ENCODE measurements at regions not wholly inside any gene's neighbourhood (a gene's known extent, or its start where the extent isn't known, plus 50 kb on each side); places are given as distances from the start of the nearest gene placed in this dataset.
"Not testable (repeated sequence)": the region's sequence is repeated elsewhere in the genome, so short reads cannot be mapped to it uniquely, and the experiment has no call there.

- DNase-seq (ENCODE audit: low read depth in 1 of 2, low spot score in 1 of 2) = not testable (repeated sequence)
These were observed 108.5 kb downstream of the FOXD4L6 start for GRCh38 chr9:41019858-41020562.

- DNase-seq (ENCODE audit: low read depth in 1 of 2, low spot score in 1 of 2) = not testable (repeated sequence)
These were observed 109.5 kb downstream of the FOXD4L6 start for GRCh38 chr9:41018948-41019347.

GRCh38 chr9:41016699-41017098 is 111.8 kb downstream of the FOXD4L6 start:
- DNase-seq (ENCODE audit: low read depth in 1 of 2, low spot score in 1 of 2) = not testable (repeated sequence)

GRCh38 chr9:40999952-41000700 is 128.4 kb downstream of the FOXD4L6 start:
- DNase-seq (ENCODE audit: low read depth in 1 of 2, low spot score in 1 of 2) = not testable (repeated sequence)

GRCh38 chr9:40995490-40995889 is 133.0 kb downstream of the FOXD4L6 start:
- not testable (repeated sequence) for DNase-seq (ENCODE audit: low read depth in 1 of 2, low spot score in 1 of 2)

- DNase-seq (ENCODE audit: low read depth in 1 of 2, low spot score in 1 of 2) = not testable (repeated sequence)
These were observed 134.6 kb downstream of the FOXD4L6 start for GRCh38 chr9:40993842-40994241.

GRCh38 chr9:40993375-40993774 is 135.1 kb downstream of the FOXD4L6 start:
- DNase-seq (ENCODE audit: low read depth in 1 of 2, low spot score in 1 of 2) = not testable (repeated sequence)

- DNase-seq (ENCODE audit: low read depth in 1 of 2, low spot score in 1 of 2) = not testable (repeated sequence)
These were observed 136.0 kb downstream of the FOXD4L6 start for GRCh38 chr9:40992472-40992821.

GRCh38 chr9:40991741-40992471 is 136.6 kb downstream of the FOXD4L6 start:
- DNase-seq (ENCODE audit: low read depth in 1 of 2, low spot score in 1 of 2) = peak; percentile 93 to 99

GRCh38 chr9:40991100-40991740 is 137.3 kb downstream of the FOXD4L6 start:
- DNase-seq (ENCODE audit: low read depth in 1 of 2, low spot score in 1 of 2) = not testable (repeated sequence)

GRCh38 chr9:40986332-40986731 is 142.1 kb downstream of the FOXD4L6 start:
- DNase-seq (ENCODE audit: low read depth in 1 of 2, low spot score in 1 of 2) = not testable (repeated sequence)

GRCh38 chr9:40975351-40975750 is 153.1 kb downstream of the FOXD4L6 start:
- not testable (repeated sequence) for DNase-seq (ENCODE audit: low read depth in 1 of 2, low spot score in 1 of 2)

GRCh38 chr9:40974912-40975311 is 153.6 kb downstream of the FOXD4L6 start:
- not testable (repeated sequence) for DNase-seq (ENCODE audit: low read depth in 1 of 2, low spot score in 1 of 2)

- not testable (repeated sequence) for DNase-seq (ENCODE audit: low read depth in 1 of 2, low spot score in 1 of 2)
These were observed 156.7 kb downstream of the FOXD4L6 start for GRCh38 chr9:40971773-40972172.

GRCh38 chr9:40970340-40970739 is 158.1 kb downstream of the FOXD4L6 start:
- DNase-seq (ENCODE audit: low read depth in 1 of 2, low spot score in 1 of 2) = not testable (repeated sequence)

- not testable (repeated sequence) for DNase-seq (ENCODE audit: low read depth in 1 of 2, low spot score in 1 of 2)
These were observed 166.0 kb downstream of the FOXD4L6 start for GRCh38 chr9:40962461-40962860.

- DNase-seq (ENCODE audit: low read depth in 1 of 2, low spot score in 1 of 2) = not testable (repeated sequence)
These were observed 176.5 kb downstream of the FOXD4L6 start for GRCh38 chr9:40951876-40952494.

GRCh38 chr9:40946228-40946627 is 182.3 kb downstream of the FOXD4L6 start:
- not testable (repeated sequence) for DNase-seq (ENCODE audit: low read depth in 1 of 2, low spot score in 1 of 2)

- DNase-seq (ENCODE audit: low read depth in 1 of 2, low spot score in 1 of 2) = not testable (repeated sequence)
These were observed 185.8 kb downstream of the FOXD4L6 start for GRCh38 chr9:40942730-40943129.

GRCh38 chr9:40939888-40940209 is 188.6 kb downstream of the FOXD4L6 start:
- DNase-seq (ENCODE audit: low read depth in 1 of 2, low spot score in 1 of 2) = not testable (repeated sequence)
